GM13976 (cell line): ENCODE measurements at regions not wholly inside any gene's neighbourhood (a gene's known extent, or its start where the extent isn't known, plus 50 kb on each side); places are given as distances from the start of the nearest gene placed in this dataset.

Experiments used
- DNase-seq: peaks from one replicate; pipeline ENCODE4 v3.0.0; 2012; ENCODE audit warnings: low spot score
- in situ Hi-C: fragments of 300-500 bp; cut with MboI; formaldehyde crosslinking; loops from one replicate; pipeline ENCODE4 v1.12.0; 2022; ENCODE audit warnings: low sequenced_read_pairs, mixed read lengths, inconsistent platforms; ENCODE audit not compliant: unreplicated experiment
- TF ChIP-seq, protein P1 (sequence below): IDR thresholded peaks from 2 replicates; pipeline ENCODE4 v1.5.1; 2012; ENCODE audit warnings: borderline replicate concordance, mild to moderate bottlenecking; ENCODE audit not compliant: insufficient read depth; ENCODE audit errors: extremely low read depth, missing control alignments, control extremely low read depth

GRCh38 chr10:4186849-4187540, 402.0 kb upstream of the KLF6 start:
- DNase-seq, result no peak
- TF ChIP-seq, protein P1, sequence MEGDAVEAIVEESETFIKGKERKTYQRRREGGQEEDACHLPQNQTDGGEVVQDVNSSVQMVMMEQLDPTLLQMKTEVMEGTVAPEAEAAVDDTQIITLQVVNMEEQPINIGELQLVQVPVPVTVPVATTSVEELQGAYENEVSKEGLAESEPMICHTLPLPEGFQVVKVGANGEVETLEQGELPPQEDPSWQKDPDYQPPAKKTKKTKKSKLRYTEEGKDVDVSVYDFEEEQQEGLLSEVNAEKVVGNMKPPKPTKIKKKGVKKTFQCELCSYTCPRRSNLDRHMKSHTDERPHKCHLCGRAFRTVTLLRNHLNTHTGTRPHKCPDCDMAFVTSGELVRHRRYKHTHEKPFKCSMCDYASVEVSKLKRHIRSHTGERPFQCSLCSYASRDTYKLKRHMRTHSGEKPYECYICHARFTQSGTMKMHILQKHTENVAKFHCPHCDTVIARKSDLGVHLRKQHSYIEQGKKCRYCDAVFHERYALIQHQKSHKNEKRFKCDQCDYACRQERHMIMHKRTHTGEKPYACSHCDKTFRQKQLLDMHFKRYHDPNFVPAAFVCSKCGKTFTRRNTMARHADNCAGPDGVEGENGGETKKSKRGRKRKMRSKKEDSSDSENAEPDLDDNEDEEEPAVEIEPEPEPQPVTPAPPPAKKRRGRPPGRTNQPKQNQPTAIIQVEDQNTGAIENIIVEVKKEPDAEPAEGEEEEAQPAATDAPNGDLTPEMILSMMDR, result no peak
- in situ Hi-C loops, result no loop called here

DNA sequence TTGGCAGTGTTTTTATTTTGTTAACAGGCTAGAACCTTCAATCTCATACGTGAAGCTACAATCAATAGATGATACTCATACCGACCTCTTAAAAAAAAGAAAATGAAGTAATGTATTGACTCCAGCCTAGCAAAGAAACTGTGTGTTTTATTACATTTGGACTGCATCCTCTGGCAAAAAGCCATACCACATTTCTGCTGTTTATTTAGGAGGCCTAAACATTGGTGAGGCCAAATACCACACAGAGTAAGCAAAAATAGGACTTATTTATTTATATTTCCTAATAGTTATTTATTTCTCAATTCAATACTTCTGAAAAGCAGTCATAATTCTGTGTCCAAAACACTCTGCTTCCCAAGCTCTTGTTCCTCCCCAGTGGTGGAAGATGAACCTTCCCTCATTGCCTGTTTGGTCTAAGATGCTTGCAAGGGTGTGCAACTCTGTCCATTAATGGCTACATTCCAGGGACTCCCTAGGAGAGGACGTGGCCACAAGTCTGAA, 398.8 kb upstream of the KLF6 start:
- TF ChIP-seq, protein P1, result no peak
- no peak for DNase-seq
- in situ Hi-C loops, result no loop called here

DNA sequence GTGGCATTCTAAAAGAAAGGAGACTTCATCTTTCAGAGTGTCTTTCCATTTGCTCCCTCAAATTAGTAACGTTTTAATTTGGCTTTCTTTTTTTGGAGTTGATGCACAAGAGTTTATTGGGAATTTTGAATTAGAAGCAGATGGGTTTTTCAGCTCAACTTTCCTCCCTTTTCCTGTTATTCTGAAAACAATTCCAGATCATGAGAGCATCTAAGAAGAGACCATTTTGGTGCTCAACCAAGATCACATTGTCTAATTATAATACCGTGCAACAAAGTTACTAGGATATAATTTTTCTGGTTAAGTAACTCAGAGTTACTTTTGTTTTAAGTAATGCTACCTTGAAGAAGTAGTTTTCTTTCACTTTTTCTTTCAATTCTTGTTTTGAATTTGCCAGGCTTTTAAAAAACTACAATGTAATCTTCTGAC, 396.6 kb upstream of the KLF6 start:
- in situ Hi-C loops, result no loop called here
- TF ChIP-seq, protein P1, result no peak
- DNase-seq, result no peak

DNA sequence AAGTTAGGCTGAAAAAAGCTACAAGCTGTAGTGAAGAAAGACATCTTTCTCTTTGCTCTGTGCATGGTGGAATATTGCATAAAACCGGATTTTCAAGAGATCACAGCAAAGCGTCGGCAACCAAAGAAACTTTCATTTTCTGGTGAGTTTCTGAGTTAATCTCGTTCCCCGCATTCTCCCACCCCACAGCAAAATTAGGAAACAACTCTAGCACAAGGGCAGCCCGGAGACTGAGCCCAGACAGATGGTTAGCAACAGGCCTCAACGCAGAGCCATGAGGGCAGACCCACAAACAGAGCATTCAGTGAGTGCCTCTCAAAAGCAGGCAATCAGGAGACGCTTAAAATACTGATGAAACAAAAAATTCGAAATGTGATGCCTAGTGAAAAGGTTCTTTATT, 396.1 kb upstream of the KLF6 start:
- no peak for DNase-seq
- TF ChIP-seq, protein P1, result no peak
- in situ Hi-C loops, result no loop called here

GRCh38 chr10:4177791-4178190, 392.8 kb upstream of the KLF6 start:
- TF ChIP-seq, protein P1, result no peak
- DNase-seq, result no peak
- in situ Hi-C loops, result no loop called here

DNA sequence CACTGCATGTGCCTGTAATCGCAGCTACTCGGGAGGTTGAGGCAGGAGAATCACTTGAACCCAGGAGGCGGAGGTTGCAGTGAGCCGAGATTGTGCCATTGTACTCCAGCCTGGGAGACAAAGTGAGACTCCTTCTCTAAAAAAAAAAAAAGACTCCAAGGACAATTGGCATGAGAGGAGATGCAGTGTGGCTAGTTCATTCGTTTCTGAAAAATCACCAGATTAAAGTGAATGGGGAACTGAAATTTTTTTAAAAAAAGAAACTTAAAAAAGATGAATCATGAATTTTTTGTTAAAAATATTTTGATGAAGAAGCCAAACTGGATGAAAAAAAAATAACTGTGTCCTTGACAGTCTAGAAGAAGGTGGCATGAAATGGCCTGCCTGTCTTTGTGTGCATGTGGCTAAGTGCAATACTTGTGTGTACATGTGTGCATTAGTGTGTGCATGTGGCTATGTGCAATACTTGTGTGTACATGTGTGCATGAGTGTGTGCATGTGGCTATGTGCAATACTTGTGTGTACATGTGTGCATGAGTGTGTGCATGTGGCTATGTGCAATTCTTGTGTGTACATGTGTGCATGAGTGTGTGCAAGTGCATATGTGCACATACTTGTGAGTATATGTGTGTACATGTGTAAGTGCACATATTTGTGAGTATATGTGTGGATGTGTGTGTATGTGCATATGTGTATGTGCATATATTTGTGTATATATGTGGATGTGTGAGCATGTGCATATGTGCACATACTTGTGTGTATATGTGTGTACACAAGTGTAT, 391.7 kb upstream of the KLF6 start:
- in situ Hi-C loops, result no loop called here
- DNase-seq, result no peak
- TF ChIP-seq, protein P1, result no peak
